Activated CD4-positive, alpha-beta T cell treated with anti-CD3 and anti-CD28 coated beads, Interleukin-10, Interleukin-2, amounts not matched to agents 100 ng/mL and 50 ng/mL, durations not matched to agents 16 hours and 8 hours (primary cell): ENCODE measurements at regions not wholly inside any gene's neighbourhood (a gene's known extent, or its start where the extent isn't known, plus 50 kb on each side); places are given as distances from the start of the nearest gene placed in this dataset.

ENCODE experiments used
- DNase-seq: peaks from one replicate; pipeline ENCODE4 v3.0.0-alpha.2; 2020

DNA sequence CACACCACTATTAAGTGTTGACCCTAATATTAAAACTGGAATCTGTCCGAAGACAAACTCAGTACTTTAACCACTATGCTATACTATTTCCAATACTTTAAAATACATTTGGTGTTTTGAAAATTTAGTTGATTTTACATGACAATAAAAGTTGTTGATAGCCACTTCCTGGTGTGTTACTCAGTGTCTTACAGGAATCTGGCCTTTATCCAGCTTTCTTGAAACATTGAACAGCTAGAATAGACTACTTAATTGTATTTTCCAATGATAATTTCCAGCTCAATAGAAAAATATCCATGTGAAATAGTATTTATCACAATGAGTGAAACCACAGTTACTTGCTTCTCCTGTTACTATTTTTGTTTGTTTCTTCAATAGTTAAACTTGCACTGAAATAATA lies 369.6 kb upstream of the ADGRL4 start:
- no peak for DNase-seq

DNA sequence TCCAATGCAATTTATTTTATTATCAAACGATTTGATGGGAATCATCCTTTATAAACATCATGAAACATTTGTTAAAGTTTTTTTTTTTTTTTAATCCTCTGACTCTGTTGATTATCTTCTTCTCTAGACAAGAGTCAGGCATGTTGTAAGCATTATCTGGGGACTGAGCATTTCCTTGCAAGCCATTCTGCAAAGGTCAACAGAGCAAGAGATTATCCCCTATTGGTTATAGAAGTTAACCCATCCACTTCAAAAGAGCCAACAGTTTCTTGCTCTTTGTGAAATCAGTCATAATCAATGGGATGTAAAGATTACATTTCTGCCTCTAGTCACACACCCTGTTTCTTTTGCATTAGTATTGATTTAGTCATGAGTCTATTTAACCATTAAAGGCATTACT lies 368.8 kb upstream of the ADGRL4 start:
- no peak for DNase-seq

DNA sequence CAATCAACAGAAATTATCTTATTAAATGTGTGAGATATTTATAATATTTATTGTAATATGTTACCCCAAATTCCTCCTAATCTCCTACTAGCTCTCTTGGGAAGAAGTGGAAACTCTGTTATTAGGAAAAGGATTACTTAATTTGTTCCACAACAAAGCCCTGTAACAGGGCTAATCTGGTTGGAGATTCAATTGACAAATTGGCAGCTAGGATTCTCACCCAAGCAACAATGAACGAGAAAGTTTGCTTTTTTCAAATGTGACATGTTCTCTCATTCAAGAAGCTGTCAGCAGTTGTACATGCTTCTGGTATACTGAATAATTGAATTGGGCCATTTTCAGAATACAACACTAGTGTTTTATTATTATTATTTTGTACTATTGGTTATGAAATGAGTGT lies 367.9 kb upstream of the ADGRL4 start:
- DNase-seq: no peak

GRCh38 chr1:79373481-79374125 lies 367.1 kb upstream of the ADGRL4 start:
- no peak for DNase-seq

- no peak for DNase-seq
Measured at GRCh38 chr1:79371802-79372201, 365.3 kb upstream of the ADGRL4 start.

DNA sequence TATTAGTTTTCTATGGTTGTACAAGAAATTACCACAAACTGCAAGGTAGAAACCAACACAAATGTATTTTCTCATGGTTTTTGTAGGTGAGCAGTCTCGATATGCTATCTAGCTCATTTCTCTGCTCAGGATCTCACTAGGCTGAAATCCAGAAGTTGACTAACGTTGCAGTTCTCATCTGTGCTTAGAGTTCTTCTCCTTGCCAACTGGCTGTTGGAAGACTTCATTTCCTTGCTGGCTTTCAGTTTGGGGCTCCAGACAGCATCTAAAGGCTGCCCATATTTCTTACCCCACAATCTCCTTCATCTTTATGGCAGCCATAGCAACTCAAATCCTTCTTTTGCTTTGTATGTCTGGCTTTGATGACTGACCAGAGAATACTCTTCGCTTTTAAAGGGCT lies 362.6 kb upstream of the ADGRL4 start:
- DNase-seq: no peak

- DNase-seq: no peak
Measured at GRCh38 chr1:79364896-79365295, 358.4 kb upstream of the ADGRL4 start.

DNA sequence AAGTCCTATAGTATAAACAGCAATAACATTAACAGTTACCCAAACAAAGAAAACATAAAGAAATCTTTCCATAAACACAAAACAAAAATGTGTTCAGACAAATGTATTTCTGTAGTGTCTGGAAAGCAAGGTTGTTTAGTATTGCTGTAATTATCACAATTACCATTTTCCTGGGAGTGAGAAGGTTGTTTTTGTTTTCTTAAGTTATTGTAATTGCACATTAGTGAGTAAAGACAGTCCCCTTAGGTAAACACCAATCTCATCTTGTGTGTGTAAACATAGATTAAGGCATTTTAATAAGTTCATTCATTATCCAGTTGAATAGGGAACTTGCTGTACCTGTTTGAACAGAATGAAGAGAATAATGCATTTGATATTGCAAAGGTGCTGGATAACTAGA lies 356.9 kb upstream of the ADGRL4 start:
- no peak for DNase-seq

- no peak for DNase-seq
Measured at GRCh38 chr1:79362470-79362869, 355.9 kb upstream of the ADGRL4 start.

GRCh38 chr1:79355090-79355489 lies 348.6 kb upstream of the ADGRL4 start:
- DNase-seq: no peak

GRCh38 chr1:79353224-79353623 lies 346.7 kb upstream of the ADGRL4 start:
- DNase-seq: peak; percentile 17

DNA sequence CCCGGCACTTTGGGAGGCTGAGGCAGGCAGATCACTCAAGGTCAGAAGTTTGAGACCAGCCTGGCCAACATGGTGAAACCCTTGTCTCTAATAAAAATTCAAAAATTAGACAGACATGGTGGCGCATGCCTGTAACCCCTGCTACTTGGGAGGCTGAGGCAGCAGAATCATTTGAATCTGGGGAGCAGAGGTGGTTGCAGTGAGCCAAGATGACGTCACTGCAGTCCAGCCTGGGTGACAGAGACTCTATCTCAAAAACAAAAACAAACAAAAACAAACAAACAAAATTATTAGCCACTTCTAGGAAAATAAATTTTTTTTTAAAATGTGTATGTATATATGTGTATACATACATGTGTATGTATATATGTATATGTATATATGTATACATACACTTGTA lies 320.3 kb upstream of the ADGRL4 start:
- DNase-seq: no peak

DNA sequence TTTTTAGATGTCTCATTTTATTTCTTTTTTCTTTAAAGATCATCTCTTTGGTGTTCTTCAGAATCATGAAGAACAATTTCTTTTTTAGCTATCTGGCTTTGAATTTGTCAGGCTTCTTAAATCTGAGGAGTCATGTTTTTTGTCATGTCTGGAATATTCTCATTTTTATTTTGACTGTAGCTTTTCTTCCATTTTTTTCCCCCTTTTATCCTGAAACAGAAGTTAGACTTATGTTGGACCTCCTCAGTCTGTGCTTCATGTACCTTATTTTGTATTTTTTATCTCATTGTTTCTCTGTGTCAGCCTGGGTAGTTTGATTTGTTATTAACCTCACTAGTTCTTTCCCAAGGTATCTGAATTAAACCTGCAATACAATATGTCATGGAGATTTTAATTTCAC lies 319.2 kb upstream of the ADGRL4 start:
- DNase-seq: no peak

- DNase-seq: no peak
Measured at GRCh38 chr1:79325126-79325525, 318.6 kb upstream of the ADGRL4 start.

GRCh38 chr1:79323239-79324025 lies 316.9 kb upstream of the ADGRL4 start:
- no peak for DNase-seq

DNA sequence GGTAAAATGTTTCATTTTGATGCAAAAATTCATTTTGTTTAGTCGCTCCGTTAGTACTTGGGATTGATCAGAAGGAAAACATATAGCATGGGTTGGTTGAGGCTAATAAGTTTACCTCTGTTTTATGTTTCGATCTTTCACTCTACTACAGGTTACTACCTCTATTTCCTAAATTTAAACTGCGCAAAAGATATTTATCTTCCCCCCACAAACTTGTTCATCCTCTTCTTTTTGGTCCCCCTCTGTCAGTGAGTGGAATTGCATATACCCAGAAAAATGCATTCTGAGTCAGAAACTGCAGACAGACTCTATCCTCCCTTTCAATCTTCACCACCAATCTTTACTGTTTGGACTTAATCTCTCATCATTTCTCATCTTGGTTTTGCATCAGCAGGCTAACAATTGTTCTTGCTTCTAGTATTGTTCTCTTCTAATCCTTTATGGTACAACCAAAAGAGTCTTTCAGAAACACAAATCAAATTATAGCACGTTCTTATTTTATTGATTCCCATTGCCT lies 316.0 kb upstream of the ADGRL4 start:
- no peak for DNase-seq

DNA sequence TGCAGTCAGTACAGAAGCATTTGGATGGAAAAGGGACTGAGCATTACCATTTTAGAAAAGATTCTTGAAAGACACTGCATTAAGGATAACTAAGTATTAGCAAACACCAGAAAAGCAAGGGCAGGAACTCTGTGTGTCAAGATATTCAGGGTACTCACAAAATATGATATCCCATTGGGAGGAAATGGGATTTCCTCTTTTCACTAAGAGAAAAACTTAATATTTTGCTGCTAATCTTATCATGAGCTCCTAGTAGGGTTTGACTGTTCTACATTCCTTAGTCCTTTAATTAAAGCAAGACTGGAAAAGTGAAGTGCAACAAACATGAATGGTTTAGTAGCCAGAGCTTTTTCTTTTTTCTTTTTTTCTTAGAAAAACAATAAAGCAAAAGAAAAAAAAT lies 305.9 kb upstream of the ADGRL4 start:
- DNase-seq: no peak

DNA sequence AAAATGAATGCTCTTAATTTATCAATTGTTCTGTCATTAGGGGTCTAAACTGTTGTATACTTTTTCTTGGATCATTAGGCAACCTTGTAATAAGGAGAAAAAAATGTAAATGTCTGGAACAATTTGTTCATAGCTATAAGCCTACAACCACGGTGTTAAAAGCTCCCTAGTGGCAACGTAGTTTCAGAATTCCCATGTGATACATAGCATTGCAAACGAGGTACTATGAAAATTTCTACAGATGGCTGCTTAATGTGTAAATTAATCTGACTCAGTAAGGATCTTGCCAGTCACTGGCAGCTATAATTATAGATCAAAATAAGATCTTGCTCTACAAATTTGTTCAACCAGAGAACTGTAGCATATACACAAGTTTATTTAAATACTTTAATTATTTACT lies 304.1 kb upstream of the ADGRL4 start:
- DNase-seq: no peak

DNA sequence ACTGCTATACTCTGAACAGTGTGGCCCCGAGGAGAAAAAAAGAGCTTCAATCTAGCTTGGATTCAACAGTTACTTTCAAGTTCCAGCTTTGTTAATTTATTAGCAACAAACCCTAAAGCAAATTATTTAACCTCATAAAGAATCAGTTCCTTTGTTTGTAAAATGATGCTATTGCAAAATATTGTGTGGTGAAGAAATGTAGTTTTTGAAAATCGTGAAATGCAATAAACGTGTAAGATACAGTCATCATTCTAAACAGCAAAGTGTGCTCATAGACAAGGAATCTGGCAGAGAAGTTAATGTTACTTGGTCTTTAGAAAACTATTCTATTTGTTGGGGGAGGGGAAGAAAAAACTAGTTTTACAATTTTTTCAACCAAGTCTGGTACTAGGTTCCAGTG lies 297.6 kb upstream of the ADGRL4 start:
- no peak for DNase-seq

DNA sequence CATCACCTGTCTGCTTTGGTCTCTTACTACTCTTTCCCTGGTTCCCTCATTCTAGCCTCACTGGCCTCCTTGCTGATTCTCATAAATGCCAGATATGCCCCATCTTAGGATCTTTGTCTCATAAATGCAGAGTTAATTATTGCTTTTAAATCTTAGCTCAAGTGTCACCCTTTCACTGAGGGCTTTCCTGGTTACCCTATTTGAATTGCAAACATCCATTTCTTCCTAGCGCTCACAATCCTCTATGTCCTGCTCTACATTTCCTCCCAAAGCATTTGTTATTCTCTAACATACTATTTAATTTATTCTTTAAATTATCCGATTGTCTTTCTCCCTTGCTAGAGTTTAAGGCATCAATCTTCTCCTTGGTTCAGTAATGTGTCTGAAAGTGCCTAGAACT lies 296.5 kb upstream of the ADGRL4 start:
- no peak for DNase-seq

- DNase-seq: no peak
Measured at GRCh38 chr1:79302380-79302930, 295.9 kb upstream of the ADGRL4 start.

- no peak for DNase-seq
Measured at GRCh38 chr1:79295967-79296366, 289.4 kb upstream of the ADGRL4 start.

GRCh38 chr1:79293611-79294010 lies 287.1 kb upstream of the ADGRL4 start:
- no peak for DNase-seq

DNA sequence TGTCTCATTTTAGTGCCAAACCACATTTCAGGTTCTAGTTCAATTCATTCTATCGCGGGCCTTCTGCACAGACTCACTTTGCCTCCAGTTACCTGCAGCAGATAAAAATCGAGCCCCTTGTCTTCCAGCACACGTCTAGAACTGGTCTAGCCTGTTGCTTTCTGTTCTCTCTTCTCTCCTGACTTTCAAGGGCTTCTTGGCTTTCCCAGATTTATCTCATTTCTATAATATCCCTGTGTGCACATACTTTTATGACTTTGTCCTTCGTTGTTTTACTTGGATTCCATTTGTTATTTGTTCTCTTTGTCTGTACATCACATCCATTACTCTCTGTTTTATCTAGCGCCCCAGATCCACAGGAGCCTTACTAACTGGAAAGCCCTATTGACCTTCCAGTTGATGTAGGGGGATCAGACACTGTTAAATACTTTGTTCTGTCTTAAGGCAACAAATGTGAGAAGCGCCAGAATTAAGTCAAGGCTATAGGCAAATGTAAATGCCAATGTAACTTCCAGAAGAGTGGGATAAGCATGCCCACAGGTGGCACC lies 284.5 kb upstream of the ADGRL4 start:
- DNase-seq: no peak
